RPMI8226 (cell line): ENCODE measurements at regions not wholly inside any gene's neighbourhood (a gene's known extent, or its start where the extent isn't known, plus 50 kb on each side); places are given as distances from the start of the nearest gene placed in this dataset.
"Not testable (repeated sequence)": the region's sequence is repeated elsewhere in the genome, so short reads cannot be mapped to it uniquely, and the experiment has no call there.

Source experiments
- DNase-seq: peaks from one replicate; pipeline ENCODE4 v3.0.0-alpha.2; 2015

GRCh38 chr2:234373481-234374149, 123.3 kb downstream of the ARL4C start:
- no peak for DNase-seq

- DNase-seq = no peak
These were observed 123.8 kb downstream of the ARL4C start for GRCh38 chr2:234373060-234373459.

GRCh38 chr2:234372506-234372905, 124.4 kb downstream of the ARL4C start:
- no peak for DNase-seq

- peak; percentile 12 for DNase-seq
These were observed 128.0 kb downstream of the ARL4C start for GRCh38 chr2:234368861-234369261.

DNA sequence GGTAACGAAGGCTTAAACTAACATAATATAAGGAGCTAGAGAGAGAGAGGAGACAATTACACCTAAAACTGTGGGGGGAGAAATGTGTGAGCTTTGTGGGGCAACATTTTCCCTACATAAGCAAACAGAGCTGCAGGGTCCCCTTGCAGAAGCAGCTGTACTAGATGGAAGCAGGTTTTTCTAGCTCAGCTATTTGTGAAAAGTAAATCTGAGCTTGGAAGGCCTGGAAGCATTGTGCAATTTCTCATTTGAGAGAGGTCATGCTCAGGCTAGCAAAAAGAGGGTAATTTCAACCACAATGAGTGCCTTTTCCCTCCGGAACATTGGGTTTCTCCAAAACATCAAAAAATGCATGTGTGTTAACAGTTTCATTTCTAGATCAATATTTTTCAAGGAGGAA, 130.0 kb downstream of the ARL4C start:
- DNase-seq = peak; percentile 11

DNA sequence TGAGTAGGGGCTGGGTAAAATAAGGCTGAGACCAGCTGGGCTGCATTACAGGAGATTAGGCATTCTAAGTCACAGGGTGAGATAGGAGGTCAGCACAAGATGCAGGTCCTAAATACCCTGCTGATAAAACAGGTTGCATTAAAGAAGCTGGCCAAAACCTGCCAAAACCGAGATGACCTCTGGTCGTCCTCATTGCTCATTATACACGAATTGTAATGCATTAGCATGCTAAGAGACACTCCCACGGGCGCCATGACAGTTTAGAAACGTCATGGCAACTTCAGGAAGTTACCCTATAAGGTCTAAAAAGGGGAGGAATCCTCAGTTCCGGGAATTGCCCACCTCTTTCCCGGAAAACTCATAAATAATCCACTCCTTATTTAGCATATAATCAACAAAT, 132.2 kb downstream of the ARL4C start:
- no peak for DNase-seq

DNA sequence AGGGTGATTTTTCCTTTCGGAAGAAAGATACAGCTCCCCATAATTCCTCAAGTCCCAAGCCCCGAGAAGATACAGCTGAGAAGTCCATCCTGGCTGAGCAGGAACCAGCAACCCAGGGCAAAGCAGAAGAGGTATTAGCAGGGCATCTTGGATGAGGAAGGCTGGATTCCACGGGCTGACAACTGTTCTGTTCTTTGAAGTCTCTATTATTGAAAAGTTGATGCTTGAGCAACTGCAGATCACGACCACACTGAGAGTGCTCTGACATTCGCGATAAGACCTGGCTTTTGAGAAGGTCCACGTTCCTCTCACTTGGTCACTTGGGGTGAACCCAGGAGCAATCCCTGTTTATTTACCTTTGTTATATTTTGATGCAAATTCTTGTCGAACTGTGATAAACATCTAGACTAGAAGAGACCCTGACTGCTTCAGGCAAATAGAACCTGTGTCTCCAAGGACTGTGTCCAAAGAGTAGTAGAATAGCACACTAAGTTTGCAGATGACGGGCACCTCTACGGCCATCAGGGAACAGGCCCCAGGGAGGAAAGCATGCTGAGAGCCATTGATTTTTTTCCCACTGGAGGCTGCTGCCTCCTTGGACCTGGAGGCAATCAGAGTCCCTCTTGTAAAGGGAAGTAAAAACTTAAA, 133.1 kb downstream of the ARL4C start:
- DNase-seq = no peak

DNA sequence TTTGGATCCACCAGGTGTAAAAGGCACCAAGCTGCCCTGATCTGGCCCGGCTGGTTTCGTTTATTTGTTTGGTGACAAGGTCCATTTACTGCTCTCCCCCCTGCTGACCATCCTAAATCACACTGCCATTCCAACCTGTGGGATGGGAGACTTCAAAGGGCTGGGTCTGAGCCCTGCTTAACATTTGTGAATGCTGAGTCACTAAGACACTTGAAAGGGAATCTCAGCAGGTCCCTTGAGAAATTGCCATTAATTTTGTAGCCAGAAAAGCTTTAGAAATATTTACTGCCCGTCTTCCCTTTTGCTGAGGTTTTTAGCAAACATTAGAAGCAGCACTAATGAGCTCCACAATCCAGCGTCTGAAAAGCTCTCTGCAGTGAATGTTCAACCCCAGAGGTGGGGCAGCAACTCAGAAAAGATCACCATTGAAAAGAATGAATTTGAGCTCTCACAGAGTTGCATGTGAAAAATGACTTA, 133.8 kb downstream of the ARL4C start:
- no peak for DNase-seq

- DNase-seq = not testable (repeated sequence)
These were observed 136.4 kb downstream of the ARL4C start for GRCh38 chr2:234360313-234360975.

DNA sequence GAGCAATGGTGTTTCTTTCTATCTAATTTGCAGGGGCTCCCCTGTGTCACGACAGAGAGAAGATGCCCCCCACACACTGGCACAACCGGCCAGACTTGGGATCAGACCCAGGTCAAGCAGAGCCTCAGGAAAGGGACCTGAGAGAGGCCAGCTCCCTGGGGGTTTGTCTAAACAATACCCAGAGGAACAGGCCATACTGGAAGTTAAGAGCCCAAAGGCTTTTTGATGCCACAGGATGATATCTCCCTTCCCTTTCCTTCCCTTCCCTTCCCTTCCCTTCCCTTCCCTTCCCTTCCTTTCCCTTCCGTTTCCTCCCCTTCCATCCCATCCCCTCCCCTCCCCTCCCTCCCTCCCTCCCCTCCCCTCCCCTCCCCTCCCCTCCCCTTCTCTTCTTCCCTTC, 139.2 kb downstream of the ARL4C start:
- DNase-seq = no peak

GRCh38 chr2:234355808-234356365, 141.0 kb downstream of the ARL4C start:
- DNase-seq = no peak

DNA sequence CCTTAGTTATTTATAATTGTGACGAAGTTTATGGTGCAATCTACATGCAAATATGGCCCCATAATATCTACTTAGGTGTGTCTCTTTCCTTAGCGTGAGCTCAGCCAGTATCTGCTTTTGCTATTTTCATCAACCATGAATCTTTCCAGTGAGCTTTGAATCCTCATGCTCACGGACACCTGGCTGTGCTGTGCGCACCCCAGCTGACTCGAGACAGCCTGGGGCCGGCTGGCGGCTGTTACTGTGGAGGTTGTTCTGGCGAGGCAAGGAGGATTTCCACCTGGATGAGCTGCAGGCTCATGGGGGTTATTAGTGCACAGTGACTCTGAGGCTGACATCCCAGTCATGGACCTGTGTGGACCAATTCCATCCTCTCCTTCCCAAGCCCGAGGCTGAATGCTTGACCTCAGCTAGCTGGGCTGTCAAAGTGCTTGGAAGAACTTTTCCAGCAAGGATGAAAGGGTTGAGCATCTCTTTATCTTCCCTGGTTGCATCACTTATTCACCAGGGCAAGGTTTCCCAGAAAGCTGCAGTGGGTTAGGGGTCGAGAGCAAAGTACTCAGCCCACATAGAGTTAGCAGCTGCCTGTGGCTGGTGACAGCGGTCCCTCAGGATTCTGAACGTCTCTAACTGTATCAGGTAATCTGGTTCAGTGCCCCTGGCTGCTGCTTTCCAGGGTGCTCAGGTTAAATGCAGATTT, 141.7 kb downstream of the ARL4C start:
- no peak for DNase-seq

- DNase-seq = no peak
These were observed 144.6 kb downstream of the ARL4C start for GRCh38 chr2:234352270-234352669.

DNA sequence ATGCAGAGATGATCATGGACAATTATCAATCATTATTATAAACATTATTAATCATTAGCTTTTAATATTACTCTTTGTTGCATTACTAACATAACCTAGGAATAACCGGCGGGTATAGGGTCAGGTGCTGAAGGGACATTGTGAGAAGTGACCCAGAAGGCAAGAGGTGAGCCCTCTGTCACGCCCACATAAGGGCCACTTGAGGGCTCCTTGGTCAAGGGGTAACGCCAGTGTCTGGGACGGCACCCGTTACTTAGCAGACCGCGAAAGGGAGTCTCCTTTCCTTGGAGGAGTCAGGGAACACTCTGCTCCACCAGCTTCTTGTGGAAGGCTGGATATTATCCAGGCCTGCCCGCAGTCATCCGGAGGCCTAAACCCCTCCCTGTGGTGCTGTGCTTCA, 145.0 kb downstream of the ARL4C start:
- not testable (repeated sequence) for DNase-seq

- no peak for DNase-seq
These were observed 148.8 kb downstream of the ARL4C start for GRCh38 chr2:234348081-234348480.

GRCh38 chr2:234345921-234346320, 151.0 kb downstream of the ARL4C start:
- DNase-seq = no peak

GRCh38 chr2:234344012-234344411, 152.9 kb downstream of the ARL4C start:
- DNase-seq = no peak

- no peak for DNase-seq
These were observed 153.5 kb downstream of the ARL4C start for GRCh38 chr2:234343372-234343771.

DNA sequence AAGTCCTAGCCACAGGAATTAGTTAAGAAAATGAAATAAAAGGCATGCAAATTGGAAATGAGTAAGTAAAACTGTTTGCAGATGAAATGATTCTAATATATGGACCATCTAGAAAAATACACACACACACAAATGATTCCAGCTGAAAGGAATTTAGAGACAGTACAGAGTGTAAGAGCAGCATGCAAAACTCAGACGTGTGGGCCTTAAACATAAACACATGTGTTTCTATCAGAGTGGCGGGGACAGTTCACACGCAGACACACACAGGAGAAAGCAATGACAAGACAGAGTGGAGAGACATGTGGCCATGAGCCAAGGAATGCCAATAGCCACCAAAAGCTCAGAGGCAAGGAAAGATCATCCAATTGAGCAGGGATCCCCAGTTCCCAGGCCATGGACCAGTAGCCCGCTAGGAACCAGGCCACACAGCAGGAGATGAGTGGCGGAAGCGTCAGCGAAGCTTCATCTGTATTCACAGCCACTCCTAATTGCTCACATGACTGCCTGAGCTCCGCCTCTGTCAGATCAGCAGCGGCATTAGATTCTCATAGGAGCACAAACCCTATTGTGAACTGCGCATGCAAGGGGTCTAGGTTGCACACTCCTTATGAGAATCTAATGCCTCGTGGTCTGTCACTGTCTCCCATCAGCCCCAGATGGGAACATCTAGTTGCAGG, 155.4 kb downstream of the ARL4C start:
- DNase-seq = no peak

DNA sequence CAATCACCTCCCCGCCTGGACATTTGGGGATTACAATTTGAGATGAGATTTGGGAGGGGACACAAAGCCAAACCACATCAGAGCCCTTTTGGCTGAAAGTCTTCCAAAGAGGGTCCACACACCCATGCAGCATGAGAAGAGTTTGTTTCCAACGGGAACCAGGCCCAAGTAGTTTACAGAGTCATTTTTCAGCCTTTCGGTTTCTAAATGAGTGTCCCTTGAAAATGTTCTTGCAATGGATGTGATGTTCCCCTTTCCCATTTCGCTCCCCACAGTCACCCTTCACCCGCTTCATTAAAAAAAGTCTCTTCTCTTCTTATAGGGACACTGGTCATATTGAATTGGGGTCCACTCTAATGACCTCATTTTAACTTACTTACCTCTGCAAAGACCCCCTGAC, 157.4 kb downstream of the ARL4C start:
- no peak for DNase-seq

DNA sequence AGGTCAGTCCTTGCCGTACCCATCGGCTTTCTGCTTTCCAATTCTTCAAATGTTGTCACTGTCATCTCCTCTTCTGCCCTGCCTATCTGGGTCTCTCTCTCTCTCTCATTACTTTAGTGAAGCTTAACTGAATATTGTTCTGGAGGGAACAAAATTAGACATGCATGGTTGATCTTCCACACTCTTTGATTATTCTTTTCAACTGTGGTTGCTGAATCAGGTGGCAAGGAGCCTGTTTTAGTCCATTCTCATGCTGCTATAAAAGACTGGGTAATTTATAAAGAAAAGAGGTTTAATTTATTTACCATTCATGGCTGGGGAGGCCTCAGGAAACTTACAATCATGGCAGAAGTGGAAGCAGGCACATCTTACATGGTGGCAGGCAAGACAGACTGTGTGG, 157.9 kb downstream of the ARL4C start:
- no peak for DNase-seq

DNA sequence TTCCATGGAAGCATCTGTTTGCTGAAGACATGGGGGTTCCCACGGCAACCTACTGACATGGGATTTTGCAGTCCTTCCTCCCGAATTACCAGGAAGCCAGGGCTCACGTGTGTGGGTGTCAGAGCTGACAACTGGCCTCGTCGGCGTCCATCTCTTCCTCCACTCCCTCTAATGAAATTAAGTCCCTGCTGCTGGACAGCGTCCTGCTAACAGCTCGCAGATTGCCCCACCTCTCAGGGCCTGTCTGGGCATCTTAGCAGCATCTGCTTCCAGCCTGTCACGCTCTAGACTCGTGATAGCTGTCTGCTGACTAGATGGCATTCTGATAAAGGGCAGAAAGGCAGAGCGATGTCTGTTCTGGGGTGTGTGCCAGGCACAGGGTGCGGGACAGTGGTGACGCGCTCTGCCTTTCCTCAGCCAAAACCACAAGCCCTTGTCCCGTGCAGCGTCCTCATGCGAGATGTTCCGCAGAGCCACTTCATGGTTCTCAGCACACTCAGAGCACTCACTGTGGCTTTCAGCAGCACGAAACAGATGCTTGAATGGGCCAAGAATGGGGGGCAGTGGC, 161.1 kb downstream of the ARL4C start:
- DNase-seq = peak; percentile 51
